T-cell (primary cell): ENCODE measurements at regions not wholly inside any gene's neighbourhood (a gene's known extent, or its start where the extent isn't known, plus 50 kb on each side); places are given as distances from the start of the nearest gene placed in this dataset.

Experiments used
- ATAC-seq, 4 experiments: fragments of 200-7000 bp in 3 of 4; fragments of 150-1000 bp in 1 of 4; cut with Tn5 transposase; replicated peaks in 1 of 4; 1 replicate in 3 of 4; 2 replicates in 1 of 4; pipeline ENCODE4 v1.10.0; 2021; ENCODE audit warnings: moderate library complexity in 3 of 4, mild to moderate bottlenecking in 2 of 4, moderate number of reproducible peaks in 1 of 4
- CTCF ChIA-PET, 2 donors: fragments of 300-600 bp; sonication (Branson Sonifier 250); formaldehyde crosslinking; loops; one replicate each; lab custom pipeline; 2022; ENCODE audit warnings: antibody characterized with exemption in 2 of 2; lab: Charles Lee
- POLR2A ChIA-PET, 2 donors: fragments of 300-600 bp; sonication (Branson Sonifier 250); formaldehyde crosslinking; loops; one replicate each; lab custom pipeline; 2022; ENCODE audit warnings: antibody characterized with exemption in 2 of 2; lab: Charles Lee
- DNase-seq, 35 experiments: peaks; one replicate each; pipeline versions ENCODE4 v3.0.0 to v3.0.0-alpha.2; 2013 to 2023
- H3K27ac ChIP-seq: one replicate; pipeline ENCODE4 v1.5.1; 2013; ENCODE audit warnings: low read length
- H3K27me3 ChIP-seq, 2 experiments: replicated peaks in 1 of 2; 1 replicate in 1 of 2; 2 replicates in 1 of 2; pipeline versions ENCODE4 v1.6.1 to v1.7.0; 2013; ENCODE audit warnings: low read length in 1 of 2, mixed read lengths in 1 of 2; ENCODE audit not compliant: control insufficient read depth in 2 of 2, insufficient read depth in 2 of 2; ENCODE audit errors: extremely low read depth in 1 of 2
- H3K36me3 ChIP-seq, 2 donors: 1 replicate in 1 of 2; 2 replicates in 1 of 2; pipeline versions ENCODE4 v1.6.1 to v1.7.0; 2013; ENCODE audit warnings: low read length in 1 of 2; ENCODE audit not compliant: control insufficient read depth in 2 of 2, insufficient read depth in 1 of 2; ENCODE audit errors: extremely low read depth in 1 of 2
- H3K4me1 ChIP-seq, 2 experiments: 1 replicate in 1 of 2; 2 replicates in 1 of 2; pipeline versions ENCODE4 v1.6.1 to v1.7.0; 2013; ENCODE audit warnings: low read length in 2 of 2, mixed read lengths in 1 of 2; ENCODE audit not compliant: insufficient read depth in 2 of 2, control insufficient read depth in 1 of 2; ENCODE audit errors: extremely low read depth in 1 of 2
- H3K4me3 ChIP-seq, 2 donors: 1 replicate in 1 of 2; 2 replicates in 1 of 2; pipeline versions ENCODE4 v1.5.1 to v1.7.0; 2013; ENCODE audit warnings: mild to moderate bottlenecking in 2 of 2, low read length in 1 of 2, moderate library complexity in 1 of 2; ENCODE audit not compliant: control insufficient read depth in 1 of 2; ENCODE audit errors: extremely low read depth in 1 of 2
- H3K9me3 ChIP-seq: 2 replicates; pipeline ENCODE4 v1.7.0; 2013
- H3K27ac Mint-ChIP-seq, 2 donors: one replicate each; pipeline ENCODE4 v1.8.0; 2020 to 2021; ENCODE audit warnings: mild to moderate bottlenecking in 2 of 2, mixed read lengths in 2 of 2
- H3K27me3 Mint-ChIP-seq, 2 donors: one replicate each; pipeline ENCODE4 v1.8.0; 2021 to 2022; ENCODE audit warnings: mixed read lengths in 2 of 2
- H3K36me3 Mint-ChIP-seq: one replicate; pipeline ENCODE4 v1.8.0; 2021; ENCODE audit warnings: mixed read lengths
- H3K4me1 Mint-ChIP-seq, 3 donors: one replicate each; pipeline ENCODE4 v1.8.0; 2020 to 2022; ENCODE audit warnings: mixed read lengths in 3 of 3, mild to moderate bottlenecking in 1 of 3
- H3K4me3 Mint-ChIP-seq, 3 donors: one replicate each; pipeline ENCODE4 v1.8.0; 2020 to 2022; ENCODE audit warnings: mild to moderate bottlenecking in 3 of 3, mixed read lengths in 3 of 3, moderate library complexity in 3 of 3
- H3K9me3 Mint-ChIP-seq, 3 donors: one replicate each; pipeline ENCODE4 v1.8.0; 2020 to 2022; ENCODE audit warnings: mixed read lengths in 3 of 3
- WGBS: methylation state at CpG from one replicate; pipeline ENCODE4 v1.1.5; 2013; ENCODE audit warnings: missing lambda C conversion rate; ENCODE audit not compliant: insufficient coverage; 5-methylcytosine and 5-hydroxymethylcytosine counted together

- Mint-ChIP-seq H3K4me3 (no peak overlapping the region), H3K36me3 (no peaks in the 10 kb centered on the region), H3K27ac (no peak overlapping the region), H3K27me3 (no peaks in the 10 kb centered on the region), H3K4me1 (no peaks in the 10 kb centered on the region), H3K9me3 (peaks cover 8 to 21% (median 8%) of the 10 kb centered on the region in 3 donors)
- Histone ChIP-seq H3K36me3 (no peaks in the 10 kb centered on the region), H3K4me3 (no peak overlapping the region), H3K4me1 (no peaks in the 10 kb centered on the region), H3K27ac (no peak overlapping the region), H3K27me3 (no peaks in the 10 kb centered on the region), H3K9me3 (no peaks in the 10 kb centered on the region)
- ATAC-seq (no peak), DNase-seq (no peak)
- ChIA-PET CTCF (interaction anchor here in 1 of 2 donors (0.7 kb wide), 1 partner anchor 10 kb away, joined by 3 read pairs; no protein-coding TSS in a partner anchor), POLR2A (no interaction called here)
- WGBS = 61% methylated on average over 4 of the region's 4 CpGs
Observed at GRCh38 chr2:103284750-103285149, 522.9 kb downstream of the TMEM182 start.

- Mint-ChIP-seq H3K4me1 (no peaks in the 10 kb centered on the region), H3K9me3 (peaks cover 8 to 16% (median 8%) of the 10 kb centered on the region in 3 donors), H3K27ac (no peak overlapping the region), H3K36me3 (no peaks in the 10 kb centered on the region), H3K27me3 (no peaks in the 10 kb centered on the region), H3K4me3 (no peak overlapping the region)
- DNase-seq (no peak), ATAC-seq (no peak)
- no peaks in the 10 kb centered on the region for H3K4me1 ChIP-seq
- no peaks in the 10 kb centered on the region for H3K9me3 ChIP-seq
- H3K4me3 ChIP-seq = no peak overlapping the region
- WGBS = 40% methylated on average over 1 of the region's 3 CpGs
- POLR2A ChIA-PET = no interaction called here
- H3K27ac ChIP-seq = no peak overlapping the region
- H3K36me3 ChIP-seq = no peaks in the 10 kb centered on the region
- no peaks in the 10 kb centered on the region for H3K27me3 ChIP-seq
- CTCF ChIA-PET = no interaction called here
Observed at GRCh38 chr2:103285354-103285753, 523.5 kb downstream of the TMEM182 start.

- H3K9me3 ChIP-seq = no peaks in the 10 kb centered on the region
- Mint-ChIP-seq H3K27ac (no peak overlapping the region), H3K4me1 (no peaks in the 10 kb centered on the region), H3K4me3 (no peak overlapping the region), H3K36me3 (no peaks in the 10 kb centered on the region), H3K27me3 (no peaks in the 10 kb centered on the region), H3K9me3 (peaks cover 5 to 8% (median 8%) of the 10 kb centered on the region in 3 donors)
- ChIA-PET CTCF (no interaction called here), POLR2A (no interaction called here)
- no peak for ATAC-seq
- no peaks in the 10 kb centered on the region for H3K27me3 ChIP-seq
- no peaks in the 10 kb centered on the region for H3K4me1 ChIP-seq
- H3K27ac ChIP-seq = no peak overlapping the region
- 90% methylated on average over 4 of the region's 4 CpGs for WGBS
- DNase-seq = no peak
- no peaks in the 10 kb centered on the region for H3K36me3 ChIP-seq
- no peak overlapping the region for H3K4me3 ChIP-seq
Observed at GRCh38 chr2:103287746-103288145, 525.9 kb downstream of the TMEM182 start.

GRCh38 chr2:103288696-103289095 is 526.9 kb downstream of the TMEM182 start:
- no peaks in the 10 kb centered on the region for H3K4me1 Mint-ChIP-seq
- no peak overlapping the region for H3K27ac Mint-ChIP-seq
- Histone ChIP-seq H3K27me3 (no peaks in the 10 kb centered on the region), H3K9me3 (no peaks in the 10 kb centered on the region), H3K27ac (no peak overlapping the region), H3K4me3 (no peak overlapping the region), H3K36me3 (no peaks in the 10 kb centered on the region), H3K4me1 (no peaks in the 10 kb centered on the region)
- CTCF ChIA-PET = no interaction called here
- POLR2A ChIA-PET = no interaction called here
- peaks cover 5 to 13% (median 11%) of the 10 kb centered on the region in 3 donors for H3K9me3 Mint-ChIP-seq
- WGBS = 48% methylated on average over 3 of the region's 5 CpGs
- no peak for DNase-seq
- H3K27me3 Mint-ChIP-seq = peaks cover 4% of the 10 kb centered on the region in 2 donors
- no peak for ATAC-seq
- no peak overlapping the region for H3K4me3 Mint-ChIP-seq
- no peaks in the 10 kb centered on the region for H3K36me3 Mint-ChIP-seq

- Histone ChIP-seq H3K27me3 (no peaks in the 10 kb centered on the region), H3K4me1 (no peaks in the 10 kb centered on the region), H3K27ac (no peak overlapping the region), H3K4me3 (no peak overlapping the region), H3K36me3 (no peaks in the 10 kb centered on the region), H3K9me3 (no peaks in the 10 kb centered on the region)
- H3K36me3 Mint-ChIP-seq = no peaks in the 10 kb centered on the region
- ATAC-seq (no peak), DNase-seq (no peak)
- ChIA-PET POLR2A (no interaction called here), CTCF (no interaction called here)
- H3K4me3 Mint-ChIP-seq = no peak overlapping the region
- H3K9me3 Mint-ChIP-seq = peaks cover 5 to 10% (median 9%) of the 10 kb centered on the region in 3 donors
- 60% methylated on average over 1 of the region's 5 CpGs for WGBS
- no peak overlapping the region for H3K27ac Mint-ChIP-seq
- peaks cover 4% of the 10 kb centered on the region in 2 donors for H3K27me3 Mint-ChIP-seq
- no peaks in the 10 kb centered on the region for H3K4me1 Mint-ChIP-seq
Observed at GRCh38 chr2:103289105-103289725, 527.4 kb downstream of the TMEM182 start.

- H3K4me3 ChIP-seq = no peak overlapping the region
- no peak overlapping the region for H3K4me3 Mint-ChIP-seq
- ChIA-PET CTCF (no interaction called here), POLR2A (no interaction called here)
- no peaks in the 10 kb centered on the region for H3K36me3 Mint-ChIP-seq
- H3K9me3 ChIP-seq = no peaks in the 10 kb centered on the region
- no peaks in the 10 kb centered on the region for H3K36me3 ChIP-seq
- H3K9me3 Mint-ChIP-seq = peaks cover 5 to 10% (median 5%) of the 10 kb centered on the region in 3 donors
- H3K4me1 ChIP-seq = no peaks in the 10 kb centered on the region
- H3K27ac ChIP-seq = no peak overlapping the region
- no CpG with 5 or more reads among the region's 6 CpGs for whole genome bisulfite sequencing
- no peaks in the 10 kb centered on the region for H3K27me3 ChIP-seq
- peaks cover 4 to 8% of the 10 kb centered on the region in 2 donors for H3K27me3 Mint-ChIP-seq
- H3K4me1 Mint-ChIP-seq = no peaks in the 10 kb centered on the region
- no peak overlapping the region for H3K27ac Mint-ChIP-seq
- ATAC-seq (no peak), DNase-seq (no peak)
Observed at GRCh38 chr2:103292573-103292972, 530.7 kb downstream of the TMEM182 start.
